Cardiac fibroblast (primary cell): ENCODE measurements at regions not wholly inside any gene's neighbourhood (a gene's known extent, or its start where the extent isn't known, plus 50 kb on each side); places are given as distances from the start of the nearest gene placed in this dataset.
A peak's percentile ranks its signal among the peaks of the same experiment; 100 is the strongest.

Experiments
- DNase-seq, 2 donors: peaks; one replicate each; pipeline versions ENCODE4 v3.0.0 to v3.0.0-alpha.2; 2010; ENCODE audit warnings: low read depth in 2 of 2
- H3K4me3 ChIP-seq, 2 donors: replicated peaks in 1 of 2; 1 replicate in 1 of 2; 2 replicates in 1 of 2; pipeline ENCODE4 v1.5.1; 2011; ENCODE audit warnings: low read depth in 2 of 2, low read length in 2 of 2, mild to moderate bottlenecking in 2 of 2, moderate library complexity in 1 of 2
- CTCF ChIP-seq: IDR thresholded peaks from one replicate; pipeline ENCODE4 v1.5.1; 2011; ENCODE audit warnings: low read depth, mild to moderate bottlenecking, low read length, inconsistent platforms

GRCh38 chr17:68812876-68813584, 142.2 kb downstream of the ABCA8 start:
- H3K4me3 ChIP-seq, result no peak overlapping the region
- DNase-seq, result peak in 1 of 2 donors; percentile 23
- no peak for TF ChIP-seq CTCF

GRCh38 chr17:68809148-68809547, 146.0 kb downstream of the ABCA8 start:
- TF ChIP-seq CTCF, result no peak
- DNase-seq, result no peak

GRCh38 chr17:68807998-68808772, 147.0 kb downstream of the ABCA8 start:
- DNase-seq, result peak; percentile 17 to 32
- H3K4me3 ChIP-seq, result no peak overlapping the region
- no peak for TF ChIP-seq CTCF

More at GRCh38 chr17:68809148-68809547, 146.0 kb downstream of the ABCA8 start:
- H3K4me3 ChIP-seq, result no peak overlapping the region

GRCh38 chr17:68805609-68806008, 149.6 kb downstream of the ABCA8 start:
- DNase-seq, result no peak
- H3K4me3 ChIP-seq, result no peak overlapping the region
- no peak for TF ChIP-seq CTCF

- TF ChIP-seq CTCF, result no peak
- DNase-seq, result no peak
- no peak overlapping the region for H3K4me3 ChIP-seq
These were observed 150.2 kb downstream of the ABCA8 start for GRCh38 chr17:68804777-68805520.

GRCh38 chr17:68803164-68803929, 151.8 kb downstream of the ABCA8 start:
- TF ChIP-seq CTCF, result no peak
- H3K4me3 ChIP-seq, result no peak overlapping the region
- DNase-seq, result no peak
